ENCODE measurements at regions not wholly inside any gene's neighbourhood (a gene's known extent, or its start where the extent isn't known, plus 50 kb on each side); places are given as distances from the start of the nearest gene placed in this dataset.

- TF ChIP-seq, protein P1, sequence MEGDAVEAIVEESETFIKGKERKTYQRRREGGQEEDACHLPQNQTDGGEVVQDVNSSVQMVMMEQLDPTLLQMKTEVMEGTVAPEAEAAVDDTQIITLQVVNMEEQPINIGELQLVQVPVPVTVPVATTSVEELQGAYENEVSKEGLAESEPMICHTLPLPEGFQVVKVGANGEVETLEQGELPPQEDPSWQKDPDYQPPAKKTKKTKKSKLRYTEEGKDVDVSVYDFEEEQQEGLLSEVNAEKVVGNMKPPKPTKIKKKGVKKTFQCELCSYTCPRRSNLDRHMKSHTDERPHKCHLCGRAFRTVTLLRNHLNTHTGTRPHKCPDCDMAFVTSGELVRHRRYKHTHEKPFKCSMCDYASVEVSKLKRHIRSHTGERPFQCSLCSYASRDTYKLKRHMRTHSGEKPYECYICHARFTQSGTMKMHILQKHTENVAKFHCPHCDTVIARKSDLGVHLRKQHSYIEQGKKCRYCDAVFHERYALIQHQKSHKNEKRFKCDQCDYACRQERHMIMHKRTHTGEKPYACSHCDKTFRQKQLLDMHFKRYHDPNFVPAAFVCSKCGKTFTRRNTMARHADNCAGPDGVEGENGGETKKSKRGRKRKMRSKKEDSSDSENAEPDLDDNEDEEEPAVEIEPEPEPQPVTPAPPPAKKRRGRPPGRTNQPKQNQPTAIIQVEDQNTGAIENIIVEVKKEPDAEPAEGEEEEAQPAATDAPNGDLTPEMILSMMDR (IDR thresholded peaks at IDR 0.05) = no peak
- no peak for TF ChIP-seq POLR2A (IDR thresholded peaks at IDR 0.05)
These were observed 132.8 kb upstream of the GADL1 start for GRCh38 chr3:31027191-31027761.

Measured in Peyer's patch (tissue), 4 donors.